ENCODE measurements at regions not wholly inside any gene's neighbourhood (a gene's known extent, or its start where the extent isn't known, plus 50 kb on each side); places are given as distances from the start of the nearest gene placed in this dataset.

GRCh38 chr16:65281586-65281985, 159.7 kb upstream of the CDH11 start:
- TF ChIP-seq CTCF (IDR thresholded peaks at IDR 0.05), result no peak
- TF ChIP-seq POLR2A (IDR thresholded peaks at IDR 0.05), result no peak
